GM23338 (cell line): ENCODE measurements at regions not wholly inside any gene's neighbourhood (a gene's known extent, or its start where the extent isn't known, plus 50 kb on each side); places are given as distances from the start of the nearest gene placed in this dataset.

ENCODE experiments used
- EZH2 ChIP-seq: fragments of 200-600 bp; sonication (generic); IDR thresholded peaks from one replicate; pipeline ENCODE4 v1.8.0; 2017; ENCODE audit warnings: antibody characterized with exemption, mild to moderate bottlenecking, low read depth; ENCODE audit not compliant: unreplicated experiment
- EZH2phosphoT487 ChIP-seq: fragments of 200-600 bp; sonication (generic); IDR thresholded peaks from one replicate; pipeline ENCODE4 v1.8.1; 2018; ENCODE audit warnings: antibody characterized with exemption; ENCODE audit not compliant: unreplicated experiment
- JUNB ChIP-seq: IDR thresholded peaks from one replicate; pipeline ENCODE4 v1.6.1; 2016; ENCODE audit warnings: antibody characterized with exemption; ENCODE audit not compliant: unreplicated experiment
- POLR2AphosphoS5 ChIP-seq: IDR thresholded peaks from 2 replicates; pipeline ENCODE4 v1.6.1; 2016; ENCODE audit warnings: antibody characterized with exemption, low read depth
- TF ChIP-seq, protein P1 (sequence below), 2 experiments: fragments of 200-600 bp in 1 of 2; sonication (generic) in 1 of 2; conservative IDR thresholded peaks; 2 replicates each; pipeline versions ENCODE4 v1.5.1 to v1.6.1; 2016 to 2017; ENCODE audit warnings: antibody characterized with exemption in 2 of 2, low read depth in 2 of 2, mild to moderate bottlenecking in 2 of 2, moderate library complexity in 1 of 2
- TF ChIP-seq, protein P2 (sequence below): IDR thresholded peaks from one replicate; pipeline ENCODE4 v1.6.1; 2018; ENCODE audit warnings: antibody characterized with exemption; ENCODE audit not compliant: unreplicated experiment
- TF ChIP-seq, protein P3 (sequence below): IDR thresholded peaks from 2 replicates; pipeline ENCODE4 v1.6.1; 2016; ENCODE audit warnings: antibody characterized with exemption

DNA sequence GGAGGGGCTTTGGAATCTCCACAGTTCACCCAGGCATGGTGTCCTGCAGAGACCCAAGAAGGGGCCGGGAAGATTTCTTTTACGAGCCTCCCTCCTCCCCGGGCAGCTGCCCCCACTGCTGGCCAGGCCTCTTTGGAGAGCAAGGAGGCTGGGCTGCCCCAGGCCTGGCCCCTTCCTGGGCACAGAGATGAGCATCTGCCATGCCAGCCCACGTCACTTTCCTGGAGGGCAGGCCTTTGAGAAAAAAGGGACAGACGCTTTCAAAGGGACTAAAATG, 60.5 kb upstream of the FGF3 start:
- TF ChIP-seq, protein P1, sequence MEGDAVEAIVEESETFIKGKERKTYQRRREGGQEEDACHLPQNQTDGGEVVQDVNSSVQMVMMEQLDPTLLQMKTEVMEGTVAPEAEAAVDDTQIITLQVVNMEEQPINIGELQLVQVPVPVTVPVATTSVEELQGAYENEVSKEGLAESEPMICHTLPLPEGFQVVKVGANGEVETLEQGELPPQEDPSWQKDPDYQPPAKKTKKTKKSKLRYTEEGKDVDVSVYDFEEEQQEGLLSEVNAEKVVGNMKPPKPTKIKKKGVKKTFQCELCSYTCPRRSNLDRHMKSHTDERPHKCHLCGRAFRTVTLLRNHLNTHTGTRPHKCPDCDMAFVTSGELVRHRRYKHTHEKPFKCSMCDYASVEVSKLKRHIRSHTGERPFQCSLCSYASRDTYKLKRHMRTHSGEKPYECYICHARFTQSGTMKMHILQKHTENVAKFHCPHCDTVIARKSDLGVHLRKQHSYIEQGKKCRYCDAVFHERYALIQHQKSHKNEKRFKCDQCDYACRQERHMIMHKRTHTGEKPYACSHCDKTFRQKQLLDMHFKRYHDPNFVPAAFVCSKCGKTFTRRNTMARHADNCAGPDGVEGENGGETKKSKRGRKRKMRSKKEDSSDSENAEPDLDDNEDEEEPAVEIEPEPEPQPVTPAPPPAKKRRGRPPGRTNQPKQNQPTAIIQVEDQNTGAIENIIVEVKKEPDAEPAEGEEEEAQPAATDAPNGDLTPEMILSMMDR (conservative IDR thresholded peaks at IDR 0.05; ENCODE audit: low read depth in 2 of 2), result no peak
- TF ChIP-seq EZH2phosphoT487, result no peak
- no peak for TF ChIP-seq EZH2
- no peak for TF ChIP-seq POLR2AphosphoS5
- TF ChIP-seq, protein P2, sequence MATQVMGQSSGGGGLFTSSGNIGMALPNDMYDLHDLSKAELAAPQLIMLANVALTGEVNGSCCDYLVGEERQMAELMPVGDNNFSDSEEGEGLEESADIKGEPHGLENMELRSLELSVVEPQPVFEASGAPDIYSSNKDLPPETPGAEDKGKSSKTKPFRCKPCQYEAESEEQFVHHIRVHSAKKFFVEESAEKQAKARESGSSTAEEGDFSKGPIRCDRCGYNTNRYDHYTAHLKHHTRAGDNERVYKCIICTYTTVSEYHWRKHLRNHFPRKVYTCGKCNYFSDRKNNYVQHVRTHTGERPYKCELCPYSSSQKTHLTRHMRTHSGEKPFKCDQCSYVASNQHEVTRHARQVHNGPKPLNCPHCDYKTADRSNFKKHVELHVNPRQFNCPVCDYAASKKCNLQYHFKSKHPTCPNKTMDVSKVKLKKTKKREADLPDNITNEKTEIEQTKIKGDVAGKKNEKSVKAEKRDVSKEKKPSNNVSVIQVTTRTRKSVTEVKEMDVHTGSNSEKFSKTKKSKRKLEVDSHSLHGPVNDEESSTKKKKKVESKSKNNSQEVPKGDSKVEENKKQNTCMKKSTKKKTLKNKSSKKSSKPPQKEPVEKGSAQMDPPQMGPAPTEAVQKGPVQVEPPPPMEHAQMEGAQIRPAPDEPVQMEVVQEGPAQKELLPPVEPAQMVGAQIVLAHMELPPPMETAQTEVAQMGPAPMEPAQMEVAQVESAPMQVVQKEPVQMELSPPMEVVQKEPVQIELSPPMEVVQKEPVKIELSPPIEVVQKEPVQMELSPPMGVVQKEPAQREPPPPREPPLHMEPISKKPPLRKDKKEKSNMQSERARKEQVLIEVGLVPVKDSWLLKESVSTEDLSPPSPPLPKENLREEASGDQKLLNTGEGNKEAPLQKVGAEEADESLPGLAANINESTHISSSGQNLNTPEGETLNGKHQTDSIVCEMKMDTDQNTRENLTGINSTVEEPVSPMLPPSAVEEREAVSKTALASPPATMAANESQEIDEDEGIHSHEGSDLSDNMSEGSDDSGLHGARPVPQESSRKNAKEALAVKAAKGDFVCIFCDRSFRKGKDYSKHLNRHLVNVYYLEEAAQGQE, result no peak
- TF ChIP-seq, protein P3, sequence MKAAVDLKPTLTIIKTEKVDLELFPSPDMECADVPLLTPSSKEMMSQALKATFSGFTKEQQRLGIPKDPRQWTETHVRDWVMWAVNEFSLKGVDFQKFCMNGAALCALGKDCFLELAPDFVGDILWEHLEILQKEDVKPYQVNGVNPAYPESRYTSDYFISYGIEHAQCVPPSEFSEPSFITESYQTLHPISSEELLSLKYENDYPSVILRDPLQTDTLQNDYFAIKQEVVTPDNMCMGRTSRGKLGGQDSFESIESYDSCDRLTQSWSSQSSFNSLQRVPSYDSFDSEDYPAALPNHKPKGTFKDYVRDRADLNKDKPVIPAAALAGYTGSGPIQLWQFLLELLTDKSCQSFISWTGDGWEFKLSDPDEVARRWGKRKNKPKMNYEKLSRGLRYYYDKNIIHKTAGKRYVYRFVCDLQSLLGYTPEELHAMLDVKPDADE, result no peak
- TF ChIP-seq JUNB, result no peak
